Esophagus muscularis mucosa (tissue), 4 donors: ENCODE measurements at regions not wholly inside any gene's neighbourhood (a gene's known extent, or its start where the extent isn't known, plus 50 kb on each side); places are given as distances from the start of the nearest gene placed in this dataset.

ENCODE experiments used
- DNase-seq: peaks from one replicate; pipeline ENCODE4 v3.0.0-alpha.2; 2017; ENCODE audit errors: extremely low spot score
- H3K27ac ChIP-seq, 4 donors: fragments of 200-600 bp; sonication (generic); replicated peaks in 1 of 4; 1 replicate in 3 of 4; 2 replicates in 1 of 4; pipeline ENCODE4 v1.5.1; 2016 to 2019; ENCODE audit warnings: mild to moderate bottlenecking in 1 of 4
- H3K27me3 ChIP-seq, 4 donors: fragments of 200-600 bp; sonication (generic); one replicate each; pipeline versions ENCODE4 v1.5.1 to v1.6.0; 2016 to 2019
- H3K36me3 ChIP-seq, 4 donors: fragments of 200-600 bp; sonication (generic); one replicate each; pipeline ENCODE4 v1.5.1; 2016 to 2019
- H3K4me1 ChIP-seq, 4 donors: fragments of 200-600 bp; sonication (generic); one replicate each; pipeline ENCODE4 v1.5.1; 2016 to 2019
- H3K4me3 ChIP-seq, 4 donors: fragments of 200-600 bp; sonication (generic); 1 replicate in 2 of 4; 2 replicates in 2 of 4; pipeline ENCODE4 v1.5.1; 2016 to 2019; ENCODE audit warnings: mild to moderate bottlenecking in 4 of 4, moderate library complexity in 1 of 4
- H3K9me3 ChIP-seq, 4 donors: fragments of 200-600 bp; sonication (generic); 1 replicate in 3 of 4; 2 replicates in 1 of 4; pipeline ENCODE4 v1.5.1; 2016 to 2019
- EP300 ChIP-seq: sonication (generic); formaldehyde crosslinking; IDR thresholded peaks from one replicate; pipeline ENCODE4 v1.6.1; 2017; ENCODE audit warnings: antibody characterized with exemption
- POLR2A ChIP-seq: fragments of 450-650 bp; IDR thresholded peaks from one replicate; pipeline ENCODE4 v1.6.1; 2017; ENCODE audit warnings: antibody characterized with exemption, moderate library complexity, mild to moderate bottlenecking, low read depth
- POLR2AphosphoS5 ChIP-seq, 2 donors: sonication (generic); formaldehyde crosslinking; IDR thresholded peaks; one replicate each; pipeline ENCODE4 v1.6.1; 2017; ENCODE audit warnings: antibody characterized with exemption in 2 of 2
- WGBS: methylation state at CpG from one replicate; pipeline ENCODE4 v1.1.5; 2018; 5-methylcytosine and 5-hydroxymethylcytosine counted together
- intact Hi-C: fragments of 100-400 bp; cut with DNase I; formaldehyde crosslinking; loops from one replicate; pipeline ENCODE4 v1.15.1; 2023
- TF ChIP-seq, protein P1 (sequence below), 3 experiments: fragments of 200-600 bp in 2 of 3; fragments of 450-650 bp in 1 of 3; sonication (generic) in 2 of 3; IDR thresholded peaks; one replicate each; pipeline ENCODE4 v1.5.1; 2017 to 2019; ENCODE audit warnings: antibody characterized with exemption in 3 of 3, mild to moderate bottlenecking in 2 of 3, moderate library complexity in 1 of 3

DNA sequence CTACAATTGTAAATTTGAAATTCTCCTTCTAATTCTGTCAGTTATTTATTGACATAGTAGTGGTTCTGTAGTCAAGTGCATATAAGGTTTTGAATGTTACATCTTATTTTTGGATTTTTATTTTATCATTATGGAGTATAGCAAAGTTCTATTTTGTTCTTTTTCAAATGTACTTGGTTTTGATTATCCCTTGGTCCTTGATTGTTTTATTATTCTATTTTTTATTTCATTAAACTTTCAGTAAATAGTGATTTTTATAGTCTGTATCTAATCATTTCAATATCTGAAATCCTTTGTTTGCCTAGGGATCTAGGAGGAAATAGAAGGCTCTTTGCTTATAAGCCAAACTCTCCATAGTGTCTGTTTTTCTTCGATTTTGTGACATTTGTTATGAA is 87.8 kb downstream of the HFE start:
- intact Hi-C loops, result loop anchor here (5.0 kb wide), 1 partner anchor 422 kb away; the partner anchor contains the start of gene ABT1
- no peak for DNase-seq
- TF ChIP-seq EP300 (no peak), POLR2AphosphoS5 (IDR thresholded peaks at IDR 0.05) (no peak), POLR2A (no peak)
- TF ChIP-seq, protein P1, sequence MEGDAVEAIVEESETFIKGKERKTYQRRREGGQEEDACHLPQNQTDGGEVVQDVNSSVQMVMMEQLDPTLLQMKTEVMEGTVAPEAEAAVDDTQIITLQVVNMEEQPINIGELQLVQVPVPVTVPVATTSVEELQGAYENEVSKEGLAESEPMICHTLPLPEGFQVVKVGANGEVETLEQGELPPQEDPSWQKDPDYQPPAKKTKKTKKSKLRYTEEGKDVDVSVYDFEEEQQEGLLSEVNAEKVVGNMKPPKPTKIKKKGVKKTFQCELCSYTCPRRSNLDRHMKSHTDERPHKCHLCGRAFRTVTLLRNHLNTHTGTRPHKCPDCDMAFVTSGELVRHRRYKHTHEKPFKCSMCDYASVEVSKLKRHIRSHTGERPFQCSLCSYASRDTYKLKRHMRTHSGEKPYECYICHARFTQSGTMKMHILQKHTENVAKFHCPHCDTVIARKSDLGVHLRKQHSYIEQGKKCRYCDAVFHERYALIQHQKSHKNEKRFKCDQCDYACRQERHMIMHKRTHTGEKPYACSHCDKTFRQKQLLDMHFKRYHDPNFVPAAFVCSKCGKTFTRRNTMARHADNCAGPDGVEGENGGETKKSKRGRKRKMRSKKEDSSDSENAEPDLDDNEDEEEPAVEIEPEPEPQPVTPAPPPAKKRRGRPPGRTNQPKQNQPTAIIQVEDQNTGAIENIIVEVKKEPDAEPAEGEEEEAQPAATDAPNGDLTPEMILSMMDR (IDR thresholded peaks at IDR 0.05), result no peak
- no peaks in the 10 kb centered on the region for H3K36me3 ChIP-seq
- H3K27me3 ChIP-seq, result no peaks in the 10 kb centered on the region
- peaks cover 15 to 23% (median 18%) of the 10 kb centered on the region in 4 donors for H3K4me1 ChIP-seq
- H3K9me3 ChIP-seq, result no peaks in the 10 kb centered on the region
- H3K4me3 ChIP-seq, result no peak overlapping the region
- H3K27ac ChIP-seq, result no peak overlapping the region
- WGBS, result 11% methylated on average over 1 of the region's 1 CpG

DNA sequence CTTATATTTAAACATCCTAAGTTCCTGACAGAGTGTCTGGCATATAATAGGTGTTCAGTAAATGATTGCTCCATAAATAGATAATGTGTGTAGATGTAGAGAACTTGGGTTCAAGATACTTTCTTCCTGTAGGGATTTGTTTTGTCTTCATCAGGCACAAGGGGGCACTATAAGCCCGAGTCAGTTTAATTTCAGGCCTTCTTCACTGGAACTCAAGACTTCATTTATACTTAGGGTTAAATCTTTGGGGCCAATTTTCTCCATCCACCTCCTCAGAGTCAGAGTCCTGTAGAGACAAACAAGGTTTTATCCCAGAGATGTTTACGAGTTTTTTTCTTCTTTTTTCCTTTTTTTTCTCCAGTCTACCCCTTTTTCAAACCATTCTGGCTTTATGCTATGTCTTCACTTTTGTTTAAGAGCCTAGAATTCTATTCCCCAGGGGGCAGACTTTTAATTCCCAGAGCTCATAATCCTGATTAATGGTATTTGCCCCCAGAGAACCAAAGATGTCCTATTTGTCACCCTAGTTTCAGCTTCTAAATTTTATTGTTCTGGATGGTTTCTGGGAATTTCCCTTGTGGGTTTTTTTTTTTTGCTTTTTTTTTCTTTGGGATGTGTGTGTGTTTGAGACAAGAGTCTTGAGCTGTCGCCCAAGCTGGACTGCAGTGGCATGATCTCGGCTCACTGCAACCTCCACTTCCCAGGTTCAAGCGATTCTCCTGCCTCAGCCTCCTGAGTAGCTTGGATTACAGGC is 88.4 kb downstream of the HFE start:
- Histone ChIP-seq H3K9me3 (no peaks in the 10 kb centered on the region), H3K4me1 (peaks cover 14 to 20% (median 16%) of the 10 kb centered on the region in 4 donors), H3K4me3 (no peak overlapping the region), H3K36me3 (no peaks in the 10 kb centered on the region), H3K27ac (peak overlapping the region in 3 of 4 donors; percentile 30 to 43 (median 32)), H3K27me3 (no peaks in the 10 kb centered on the region)
- DNase-seq, result no peak
- 63% methylated on average over 5 of the region's 5 CpGs for WGBS
- intact Hi-C loops, result loop anchor here (5.0 kb wide), 1 partner anchor 422 kb away; the partner anchor contains the start of gene ABT1
- no peak for TF ChIP-seq POLR2A
- TF ChIP-seq, protein P1 (IDR thresholded peaks at IDR 0.05), result peak; percentile 55 to 72 (median 64)
- TF ChIP-seq EP300, result no peak
- peak in 1 of 2 donors; percentile 23 for TF ChIP-seq POLR2AphosphoS5 (IDR thresholded peaks at IDR 0.05)

DNA sequence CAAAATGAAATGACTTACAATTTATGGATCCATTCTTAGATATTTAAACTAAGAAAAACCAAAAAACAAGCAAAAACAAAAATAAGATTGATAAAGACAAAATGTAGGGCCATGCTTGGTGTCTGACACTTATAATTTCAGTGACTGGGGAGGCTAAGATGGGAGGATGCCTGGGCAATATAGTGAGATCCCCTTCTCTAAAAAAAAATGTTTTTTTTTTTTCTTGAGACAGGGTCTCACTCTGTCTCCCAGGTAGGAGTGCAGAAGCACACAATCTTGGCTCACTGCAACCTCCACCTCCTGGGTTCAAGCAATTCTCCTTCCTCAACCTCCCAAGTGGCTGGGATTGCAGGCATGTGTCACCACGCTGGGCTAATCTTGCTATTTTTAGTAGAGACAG is 92.4 kb downstream of the HFE start:
- TF ChIP-seq, protein P1 (IDR thresholded peaks at IDR 0.05), result no peak
- TF ChIP-seq POLR2AphosphoS5 (IDR thresholded peaks at IDR 0.05), result no peak
- no peak for TF ChIP-seq POLR2A
- TF ChIP-seq EP300, result no peak
- WGBS, result 92% methylated on average over 1 of the region's 1 CpG
- H3K4me3 ChIP-seq, result no peak overlapping the region
- no peak overlapping the region for H3K27ac ChIP-seq
- no peaks in the 10 kb centered on the region for H3K27me3 ChIP-seq
- H3K9me3 ChIP-seq, result no peaks in the 10 kb centered on the region
- H3K36me3 ChIP-seq, result no peaks in the 10 kb centered on the region
- intact Hi-C loops, result loop anchor here (5.0 to 10.0 kb wide), 2 partner anchors 135 to 418 kb away; partner anchors contain the start of gene ABT1
- H3K4me1 ChIP-seq, result peaks cover 7 to 14% (median 11%) of the 10 kb centered on the region in 4 donors
- DNase-seq, result no peak

DNA sequence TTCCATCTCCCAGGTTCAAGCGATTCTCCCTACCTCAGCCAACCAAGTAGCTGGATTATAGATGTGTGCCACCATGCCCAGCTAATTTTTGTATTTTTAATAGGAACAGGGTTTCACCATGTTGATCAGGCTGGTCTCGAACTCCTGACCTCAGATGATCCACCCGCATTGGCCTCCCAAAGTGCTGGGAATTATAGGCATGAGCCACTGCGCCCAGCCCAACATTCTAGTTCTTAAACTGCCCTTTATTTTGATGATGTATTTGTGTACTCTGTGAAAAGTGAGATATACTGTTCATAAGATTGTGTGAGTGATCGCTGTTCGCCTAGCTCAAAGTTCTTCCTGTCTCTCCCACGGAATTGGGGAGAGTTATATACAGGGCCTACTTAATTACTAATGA is 93.1 kb downstream of the HFE start:
- TF ChIP-seq EP300 (no peak), POLR2A (no peak), POLR2AphosphoS5 (IDR thresholded peaks at IDR 0.05) (no peak)
- TF ChIP-seq, protein P1 (IDR thresholded peaks at IDR 0.05), result no peak
- H3K27me3 ChIP-seq, result no peaks in the 10 kb centered on the region
- no peak overlapping the region for H3K4me3 ChIP-seq
- peaks cover 7 to 14% (median 9%) of the 10 kb centered on the region in 4 donors for H3K4me1 ChIP-seq
- intact Hi-C loops, result loop anchor here (10.0 kb wide), 1 partner anchor 136 kb away; a partner anchor contains a TSS
- WGBS, result 96% methylated on average over 7 of the region's 7 CpGs
- no peaks in the 10 kb centered on the region for H3K36me3 ChIP-seq
- no peak for DNase-seq
- H3K9me3 ChIP-seq, result no peaks in the 10 kb centered on the region
- H3K27ac ChIP-seq, result no peak overlapping the region
